SKM-1 (cell line): ENCODE measurements at regions not wholly inside any gene's neighbourhood (a gene's known extent, or its start where the extent isn't known, plus 50 kb on each side); places are given as distances from the start of the nearest gene placed in this dataset.

Source experiments
- DNase-seq: peaks from one replicate; lab custom pipeline; 2025; ENCODE audit not compliant: unreplicated experiment; lab: John Stamatoyannopoulos, UW

DNA sequence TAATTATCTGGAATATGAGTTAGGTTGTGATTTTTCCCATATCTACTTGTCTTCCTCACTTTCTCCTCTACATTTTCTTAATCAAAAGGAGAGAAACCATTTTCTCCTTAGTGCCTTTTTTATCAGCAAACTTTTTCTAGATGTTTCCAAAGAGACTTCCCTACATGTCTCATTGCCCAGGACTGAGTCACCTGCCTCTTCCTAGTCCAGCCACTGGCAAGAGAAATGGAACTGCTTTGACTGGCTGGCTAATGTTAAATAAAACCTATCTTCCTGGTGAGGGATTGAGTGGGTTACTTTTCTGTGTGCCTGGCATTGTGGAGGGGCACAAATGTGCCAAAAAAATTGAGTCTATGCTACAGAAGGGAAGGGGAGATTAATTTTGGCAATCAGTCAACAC, 52.1 kb upstream of the CD5L start:
- no peak for DNase-seq

DNA sequence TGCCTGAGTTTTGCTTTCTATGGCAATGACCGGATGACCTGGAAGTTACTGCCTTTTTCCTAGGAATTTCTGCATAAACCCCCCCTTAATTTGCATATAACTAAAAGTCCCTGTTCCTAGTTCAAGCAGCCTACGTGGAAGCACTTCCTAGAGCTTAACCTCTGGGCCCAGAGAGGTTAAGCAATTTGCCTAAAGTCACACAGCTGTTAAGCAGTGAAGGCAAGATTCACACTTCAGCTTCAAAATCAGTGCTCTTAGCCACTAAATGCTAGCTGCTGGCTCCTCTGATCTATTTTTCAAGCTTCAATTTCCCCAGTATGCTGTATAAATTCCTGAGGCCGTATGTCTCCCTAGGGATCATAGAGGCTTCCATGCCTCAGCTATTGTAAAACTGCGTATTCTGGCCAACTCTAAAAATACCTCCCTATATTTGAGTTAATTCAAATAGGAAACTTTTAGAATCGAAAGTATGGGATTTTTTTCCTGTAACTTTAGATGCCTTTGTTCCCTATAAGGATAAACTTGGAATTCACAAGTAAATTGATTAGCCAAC, 53.1 kb upstream of the CD5L start:
- DNase-seq, result no peak

DNA sequence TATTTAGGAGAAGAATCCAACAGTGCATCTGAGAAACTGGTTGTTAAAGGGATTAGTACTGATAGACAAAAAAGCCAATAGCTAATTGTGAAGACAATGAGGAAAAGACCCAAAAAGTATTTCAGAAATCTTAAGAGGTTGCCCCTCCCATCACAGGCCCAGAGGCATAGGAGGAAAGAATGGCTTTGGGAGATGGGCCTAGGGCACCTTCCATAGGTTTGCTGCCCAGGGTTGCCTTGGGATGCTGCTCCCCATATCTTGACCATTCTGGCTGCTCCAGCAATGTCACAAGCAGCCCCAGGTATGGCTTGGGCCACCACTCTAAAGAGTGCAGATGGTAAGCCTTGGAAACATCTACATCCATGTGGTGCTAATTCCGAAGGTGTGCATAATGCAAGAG, 68.7 kb upstream of the CD5L start:
- no peak for DNase-seq

DNA sequence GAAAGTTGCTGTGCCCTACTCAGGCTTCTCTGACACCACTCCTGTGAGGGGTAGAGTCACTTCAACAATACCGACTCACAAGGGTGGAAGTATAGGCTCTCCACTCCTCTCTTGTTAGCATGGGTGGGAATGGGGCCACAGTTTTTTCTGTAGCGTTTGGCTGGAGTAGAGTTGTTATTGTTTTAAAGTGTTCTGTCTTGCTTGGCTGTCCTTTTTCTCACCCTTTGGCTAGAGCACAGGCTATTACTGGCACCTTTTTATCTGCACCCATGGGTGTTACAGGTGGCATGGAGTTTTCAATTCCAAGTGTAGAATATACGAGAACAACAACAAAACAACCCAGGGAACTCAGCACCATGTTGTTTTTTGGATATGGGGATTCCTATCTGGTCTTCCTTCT, 74.3 kb upstream of the CD5L start:
- DNase-seq, result no peak

DNA sequence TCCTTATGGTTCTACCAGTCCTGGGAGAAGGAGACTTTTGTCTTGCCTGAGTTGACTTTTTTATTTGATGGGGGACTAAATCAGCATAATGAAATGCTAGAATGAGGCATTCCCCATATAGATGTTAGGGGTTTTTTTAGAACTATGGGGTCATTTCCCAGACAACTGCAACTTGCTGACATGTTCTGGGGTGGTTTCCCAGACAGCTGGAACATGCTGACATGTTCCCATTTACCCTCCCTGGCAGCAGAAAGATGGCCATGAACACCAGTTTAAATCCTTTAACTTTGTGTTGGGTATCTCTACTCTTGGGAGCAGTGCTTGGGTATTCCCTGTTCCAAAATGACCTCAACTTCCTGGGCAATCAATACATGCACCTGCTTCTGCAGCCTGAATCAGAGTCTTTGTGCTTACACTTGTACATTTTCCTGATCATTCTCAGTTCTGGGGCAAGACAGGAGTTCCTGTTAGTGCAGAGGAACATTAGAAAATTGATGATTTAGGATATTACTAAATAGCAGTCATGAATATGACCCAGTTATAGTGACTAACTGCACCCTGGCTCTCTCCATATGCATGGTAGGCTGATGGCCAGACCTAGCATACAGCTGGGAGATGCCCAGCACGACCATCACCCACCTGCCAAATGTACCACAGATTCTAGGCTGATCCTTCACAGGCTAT, 75.4 kb upstream of the CD5L start:
- DNase-seq, result no peak

DNA sequence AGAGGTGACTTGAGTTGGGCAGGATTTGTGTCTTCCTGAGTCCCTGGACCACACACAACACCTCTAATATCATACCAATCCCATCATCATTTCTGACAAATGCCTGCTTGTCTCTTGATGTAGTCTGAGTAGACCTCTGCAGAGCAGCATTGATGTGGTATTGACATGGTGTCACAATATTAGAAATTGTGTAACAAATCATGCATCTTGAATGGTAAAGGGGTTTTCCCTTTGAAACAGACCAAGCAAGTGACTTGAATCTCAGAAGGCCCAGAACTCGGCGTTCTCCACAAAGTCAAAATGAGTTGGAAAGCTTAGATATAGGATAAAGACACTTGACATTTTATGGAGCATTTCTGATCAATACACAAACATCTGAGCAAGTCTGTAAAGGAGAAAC, 72.7 kb upstream of the KIRREL1 start:
- DNase-seq, result no peak

DNA sequence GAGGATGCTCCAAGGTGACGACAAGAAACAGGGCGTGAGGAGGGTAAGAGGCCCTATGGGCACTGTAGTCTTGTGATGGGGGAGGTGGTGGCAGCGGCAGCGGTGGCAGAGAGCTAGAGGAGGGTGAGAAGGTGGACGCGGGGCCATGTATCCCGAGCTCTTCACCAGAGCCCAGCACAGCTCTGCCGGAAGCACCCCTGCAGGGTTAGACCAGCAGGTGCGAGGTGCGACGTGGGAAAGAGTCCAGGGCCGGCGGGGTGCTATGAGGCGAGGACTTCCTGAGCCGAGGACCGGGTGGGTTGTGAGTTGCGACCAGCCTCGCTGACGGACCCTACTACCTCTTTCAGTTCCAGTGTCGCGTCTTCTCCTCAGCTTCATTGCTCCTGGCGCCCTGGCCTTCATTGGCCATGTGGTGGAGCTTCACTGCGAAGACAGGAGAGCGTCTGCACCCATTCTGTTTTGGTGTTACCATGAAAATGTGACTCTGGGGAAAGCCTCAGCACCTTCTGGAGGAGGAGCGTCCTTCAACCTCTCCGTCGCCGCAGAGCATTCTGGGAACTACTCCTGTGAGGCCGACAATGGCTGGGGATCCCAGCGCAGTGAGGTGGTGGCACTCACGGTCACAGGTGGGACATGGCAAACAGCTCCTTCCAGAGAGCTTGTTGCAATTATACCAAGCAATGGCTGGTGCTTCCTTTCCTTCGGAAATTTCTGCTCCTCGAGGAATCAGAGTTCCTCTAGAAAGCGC, 67.9 kb upstream of the KIRREL1 start:
- DNase-seq, result no peak

DNA sequence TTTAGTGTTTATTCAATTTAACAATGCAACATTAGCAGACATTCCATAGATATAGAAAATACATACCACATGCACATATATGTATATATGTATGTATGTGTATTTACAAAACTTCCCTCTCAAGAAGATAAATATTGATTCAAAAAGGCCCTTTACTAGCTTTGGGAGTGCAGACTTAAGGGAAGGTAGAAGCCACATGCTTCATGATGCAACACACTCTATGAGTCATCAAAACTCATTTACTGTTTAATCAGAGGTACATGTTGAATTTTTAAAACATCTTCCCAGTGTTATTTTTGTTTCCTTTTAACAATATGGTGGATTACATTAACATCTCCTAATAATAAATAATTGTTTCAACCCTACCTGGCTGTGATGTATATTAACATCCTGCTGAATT, 61.4 kb upstream of the KIRREL1 start:
- peak; percentile 64 for DNase-seq

DNA sequence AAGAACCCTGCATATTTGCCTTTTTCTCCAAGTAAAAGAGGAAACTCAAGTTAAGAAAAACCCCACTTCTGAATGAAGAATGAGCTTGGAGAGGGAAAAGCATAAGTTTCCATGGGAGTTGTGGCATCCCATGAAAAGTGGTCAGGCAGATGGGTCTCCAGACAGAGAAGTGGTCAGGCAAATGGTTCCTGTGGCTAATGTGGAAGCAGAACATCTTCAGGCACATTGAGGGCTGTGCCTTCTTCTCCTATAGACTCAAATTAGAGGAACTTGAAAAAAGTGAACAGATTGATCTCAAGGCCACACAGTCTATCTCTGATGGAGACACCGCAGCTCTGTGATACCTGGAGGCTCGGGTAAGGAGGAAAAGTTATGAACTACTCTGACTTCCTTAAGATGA, 55.7 kb upstream of the KIRREL1 start:
- peak; percentile 32 for DNase-seq

DNA sequence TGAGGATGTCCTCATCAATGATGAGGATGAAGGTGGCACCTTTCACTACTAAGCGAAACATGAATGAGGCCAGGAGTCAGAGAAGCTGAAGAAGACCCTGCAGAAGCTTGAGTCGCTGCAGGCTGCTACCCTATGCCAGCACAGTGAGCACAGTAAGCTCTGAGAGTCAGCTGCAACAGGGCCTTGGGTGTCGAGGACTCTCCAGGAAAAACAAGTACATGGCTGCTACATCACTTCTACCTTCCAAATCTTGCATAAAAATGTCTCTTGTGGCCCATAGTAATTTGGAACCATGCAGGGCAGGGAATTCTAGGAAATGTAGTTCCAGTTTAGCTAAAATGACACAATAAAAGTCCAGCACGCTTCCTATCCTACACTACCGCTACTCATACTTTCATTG, 51.5 kb upstream of the KIRREL1 start:
- DNase-seq, result no peak
